Mesendoderm (in vitro differentiated cells): ENCODE measurements at regions not wholly inside any gene's neighbourhood (a gene's known extent, or its start where the extent isn't known, plus 50 kb on each side); places are given as distances from the start of the nearest gene placed in this dataset.

Experiments used
- DNase-seq: peaks from one replicate; pipeline ENCODE4 v3.0.0; 2013
- H2AK5ac ChIP-seq: 2 replicates; pipeline ENCODE4 v1.6.1; 2013; ENCODE audit warnings: low read length, inconsistent platforms
- H2BK120ac ChIP-seq: 2 replicates; pipeline ENCODE4 v1.6.1; 2013; ENCODE audit warnings: low read depth, mild to moderate bottlenecking, low read length, moderate library complexity, mixed read lengths
- H2BK15ac ChIP-seq: replicated peaks from 2 replicates; pipeline ENCODE4 v1.6.1; 2013; ENCODE audit warnings: low read depth, mild to moderate bottlenecking, moderate library complexity
- H2BK5ac ChIP-seq: 2 replicates; pipeline ENCODE4 v1.6.1; 2013; ENCODE audit warnings: low read length, inconsistent platforms
- H3K18ac ChIP-seq: 2 replicates; pipeline ENCODE4 v1.6.1; 2013; ENCODE audit warnings: mild to moderate bottlenecking, low read length, mixed read lengths
- H3K23ac ChIP-seq: one replicate; pipeline ENCODE4 v1.6.1; 2013; ENCODE audit warnings: low read length
- H3K27ac ChIP-seq: 2 replicates; pipeline ENCODE4 v1.5.1; 2013; ENCODE audit warnings: low read depth, mild to moderate bottlenecking, inconsistent platforms, low read length, moderate library complexity
- H3K27me3 ChIP-seq: 2 replicates; pipeline ENCODE4 v1.6.1; 2013; ENCODE audit warnings: low read length, control low read depth, mild to moderate bottlenecking, inconsistent platforms; ENCODE audit not compliant: insufficient read depth, poor library complexity
- H3K36me3 ChIP-seq: 2 replicates; pipeline ENCODE4 v1.6.1; 2013; ENCODE audit warnings: low read length, inconsistent platforms; ENCODE audit not compliant: control insufficient read depth, insufficient read depth
- H3K4ac ChIP-seq: one replicate; pipeline ENCODE4 v1.6.1; 2013; ENCODE audit warnings: low read depth, mild to moderate bottlenecking, low read length, moderate library complexity
- H3K4me1 ChIP-seq: 2 replicates; pipeline ENCODE4 v1.6.1; 2013; ENCODE audit warnings: low read depth, low read length, inconsistent platforms; ENCODE audit not compliant: control insufficient read depth
- H3K4me2 ChIP-seq: 2 replicates; pipeline ENCODE4 v1.6.1; 2013; ENCODE audit warnings: low read length
- H3K4me3 ChIP-seq: 2 replicates; pipeline ENCODE4 v1.5.1; 2013; ENCODE audit warnings: mild to moderate bottlenecking, low read length
- H3K56ac ChIP-seq: one replicate; pipeline ENCODE4 v1.6.1; 2013; ENCODE audit warnings: low read length
- H3K79me1 ChIP-seq: 2 replicates; pipeline ENCODE4 v1.6.1; 2013; ENCODE audit warnings: low read length, inconsistent platforms
- H3K79me2 ChIP-seq: 2 replicates; pipeline ENCODE4 v1.6.1; 2013; ENCODE audit warnings: mild to moderate bottlenecking, low read length; ENCODE audit not compliant: control insufficient read depth, insufficient read depth
- H3K9ac ChIP-seq: 2 replicates; pipeline ENCODE4 v1.6.1; 2013; ENCODE audit warnings: low read length, inconsistent platforms
- H4K5ac ChIP-seq: one replicate; pipeline ENCODE4 v1.6.1; 2013; ENCODE audit warnings: low read length
- H4K8ac ChIP-seq: one replicate; pipeline ENCODE4 v1.6.1; 2013; ENCODE audit warnings: low read depth, mild to moderate bottlenecking, control low read depth, low read length, moderate library complexity
- WGBS: extraction: QIAGEN DNeasy Blood & Tissue Kit; methylation state at CpG from one replicate; pipeline ENCODE4 v1.1.7; 2013; ENCODE audit warnings: low lambda C conversion rate, missing lambda C conversion rate; ENCODE audit not compliant: insufficient coverage; ENCODE audit errors: extremely low coverage; 5-methylcytosine and 5-hydroxymethylcytosine counted together

DNA sequence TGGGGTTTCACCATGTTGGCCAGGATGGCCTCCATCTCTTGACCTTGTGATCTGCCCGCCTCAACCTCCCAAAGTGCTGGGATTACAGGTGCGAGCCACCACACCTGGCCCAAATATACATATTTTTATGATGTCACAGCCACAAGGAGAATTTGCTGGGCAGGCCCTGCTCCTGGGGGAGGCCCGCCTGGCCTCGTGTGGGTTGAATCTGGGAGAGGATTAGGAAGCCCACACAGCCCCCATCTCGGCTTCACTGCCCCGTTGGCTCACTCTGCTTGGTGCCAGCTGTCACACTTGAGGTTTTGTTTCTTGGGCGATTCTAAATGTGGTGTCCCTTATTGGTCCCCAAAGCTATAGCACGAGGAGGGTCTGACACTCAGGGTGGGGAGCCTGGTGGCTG is 335.7 kb upstream of the AJAP1 start:
- Histone ChIP-seq H3K27ac (no peak overlapping the region), H3K36me3 (no peaks in the 10 kb centered on the region), H3K79me2 (no peaks in the 10 kb centered on the region), H2AK5ac (no peak overlapping the region), H3K4me2 (no peak overlapping the region), H2BK15ac (no peak overlapping the region), H4K5ac (no peak overlapping the region), H2BK120ac (no peak overlapping the region), H2BK5ac (no peak overlapping the region), H3K4me1 (peaks cover 3% of the 10 kb centered on the region), H3K27me3 (no peaks in the 10 kb centered on the region), H3K18ac (no peak overlapping the region), H3K79me1 (no peaks in the 10 kb centered on the region), H3K56ac (no peak overlapping the region), H3K9ac (no peak overlapping the region), H4K8ac (no peak overlapping the region), H3K4ac (no peak overlapping the region), H3K23ac (no peak overlapping the region), H3K4me3 (no peak overlapping the region)
- DNase-seq = no peak
- WGBS = no CpG with 5 or more reads among the region's 8 CpGs

DNA sequence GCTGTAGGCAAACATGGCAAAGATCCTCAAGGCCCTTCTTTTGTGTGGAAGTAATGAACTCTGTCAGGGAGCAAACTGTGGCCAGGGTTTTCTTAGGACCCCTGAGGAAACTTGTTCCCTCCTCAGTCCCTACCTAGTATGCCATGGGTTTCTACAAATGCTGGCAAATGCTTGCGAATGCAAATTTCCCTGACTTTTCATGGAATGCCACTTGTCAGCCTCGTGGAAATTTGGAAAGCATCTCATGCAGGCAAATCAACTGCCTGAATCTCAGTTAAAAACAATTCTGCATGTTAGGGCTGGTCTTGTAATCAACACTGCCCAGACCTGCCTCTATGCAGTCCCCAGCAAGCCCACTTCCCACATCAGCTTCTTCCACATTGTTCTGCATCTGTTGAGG is 334.9 kb upstream of the AJAP1 start:
- H3K79me2 ChIP-seq = no peaks in the 10 kb centered on the region
- no peak overlapping the region for H3K4me2 ChIP-seq
- no peak overlapping the region for H3K56ac ChIP-seq
- no CpG with 5 or more reads among the region's 2 CpGs for WGBS
- DNase-seq = no peak
- no peak overlapping the region for H3K23ac ChIP-seq
- no peak overlapping the region for H2AK5ac ChIP-seq
- no peak overlapping the region for H4K8ac ChIP-seq
- H3K4me3 ChIP-seq = no peak overlapping the region
- H2BK120ac ChIP-seq = no peak overlapping the region
- H3K27me3 ChIP-seq = no peaks in the 10 kb centered on the region
- H3K36me3 ChIP-seq = no peaks in the 10 kb centered on the region
- no peak overlapping the region for H3K27ac ChIP-seq
- H4K5ac ChIP-seq = no peak overlapping the region
- H3K9ac ChIP-seq = no peak overlapping the region
- no peak overlapping the region for H3K4ac ChIP-seq
- H2BK5ac ChIP-seq = no peak overlapping the region
- no peak overlapping the region for H3K18ac ChIP-seq
- H3K79me1 ChIP-seq = no peaks in the 10 kb centered on the region
- no peak overlapping the region for H2BK15ac ChIP-seq
- peaks cover 3% of the 10 kb centered on the region for H3K4me1 ChIP-seq

DNA sequence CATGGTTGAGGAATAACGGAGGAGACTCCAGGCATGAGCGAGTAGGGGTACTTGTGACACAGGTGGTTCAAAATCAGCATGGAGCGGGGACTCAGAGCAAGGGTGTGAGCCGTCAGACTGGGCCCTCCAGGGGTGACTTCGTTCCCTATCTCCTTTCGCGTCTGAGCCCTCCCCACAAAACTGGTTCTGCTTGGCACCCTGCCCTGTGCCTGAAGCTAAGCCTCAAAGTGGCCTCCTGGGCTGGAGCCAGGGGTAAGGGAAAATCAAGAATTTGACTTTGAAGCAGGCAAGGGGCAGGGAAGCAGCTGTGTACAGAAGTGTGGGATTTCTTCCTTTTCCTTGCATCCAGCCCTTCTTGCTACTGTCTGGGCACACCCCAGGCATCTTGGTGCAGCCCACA is 331.5 kb upstream of the AJAP1 start:
- Histone ChIP-seq H3K56ac (no peak overlapping the region), H3K27me3 (no peaks in the 10 kb centered on the region), H3K4me3 (no peak overlapping the region), H3K4me2 (no peak overlapping the region), H4K8ac (no peak overlapping the region), H3K79me1 (no peaks in the 10 kb centered on the region), H3K18ac (no peak overlapping the region), H3K79me2 (no peaks in the 10 kb centered on the region), H4K5ac (no peak overlapping the region), H3K36me3 (no peaks in the 10 kb centered on the region), H2BK15ac (no peak overlapping the region), H3K27ac (no peak overlapping the region), H3K23ac (no peak overlapping the region), H2AK5ac (no peak overlapping the region), H2BK120ac (no peak overlapping the region), H2BK5ac (no peak overlapping the region), H3K4ac (no peak overlapping the region), H3K9ac (no peak overlapping the region), H3K4me1 (peaks cover 1% of the 10 kb centered on the region)
- no CpG with 5 or more reads among the region's 7 CpGs for WGBS
- no peak for DNase-seq

DNA sequence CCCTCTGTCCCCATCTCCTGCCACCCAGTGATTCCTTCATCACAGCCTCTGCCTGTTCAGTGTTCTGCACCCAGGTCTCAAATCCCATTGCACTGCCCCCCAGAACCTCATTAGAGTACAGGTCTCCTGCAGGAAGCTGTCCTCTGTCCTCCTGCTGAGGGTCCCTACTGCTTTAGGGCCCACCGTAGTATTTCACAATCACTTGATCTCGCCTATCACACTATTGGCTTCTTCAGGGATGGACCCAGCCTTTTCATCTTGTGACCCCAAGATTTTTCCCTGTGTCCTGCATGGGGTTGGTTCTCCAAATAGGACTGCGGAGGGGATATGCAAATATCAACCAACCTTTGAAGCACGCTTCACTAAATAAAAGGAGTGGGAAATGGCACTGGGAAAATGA is 331.1 kb upstream of the AJAP1 start:
- no peak overlapping the region for H3K4me3 ChIP-seq
- H3K56ac ChIP-seq = no peak overlapping the region
- H4K8ac ChIP-seq = no peak overlapping the region
- H2BK120ac ChIP-seq = no peak overlapping the region
- no CpG with 5 or more reads among the region's 4 CpGs for WGBS
- H3K27ac ChIP-seq = no peak overlapping the region
- no peaks in the 10 kb centered on the region for H3K4me1 ChIP-seq
- no peak overlapping the region for H3K9ac ChIP-seq
- no peak overlapping the region for H3K23ac ChIP-seq
- H3K4ac ChIP-seq = no peak overlapping the region
- no peaks in the 10 kb centered on the region for H3K79me2 ChIP-seq
- H3K79me1 ChIP-seq = no peaks in the 10 kb centered on the region
- no peak overlapping the region for H2BK5ac ChIP-seq
- H3K27me3 ChIP-seq = no peaks in the 10 kb centered on the region
- H2AK5ac ChIP-seq = no peak overlapping the region
- H4K5ac ChIP-seq = no peak overlapping the region
- no peak for DNase-seq
- H3K36me3 ChIP-seq = no peaks in the 10 kb centered on the region
- H3K4me2 ChIP-seq = no peak overlapping the region
- H2BK15ac ChIP-seq = no peak overlapping the region
- H3K18ac ChIP-seq = no peak overlapping the region

DNA sequence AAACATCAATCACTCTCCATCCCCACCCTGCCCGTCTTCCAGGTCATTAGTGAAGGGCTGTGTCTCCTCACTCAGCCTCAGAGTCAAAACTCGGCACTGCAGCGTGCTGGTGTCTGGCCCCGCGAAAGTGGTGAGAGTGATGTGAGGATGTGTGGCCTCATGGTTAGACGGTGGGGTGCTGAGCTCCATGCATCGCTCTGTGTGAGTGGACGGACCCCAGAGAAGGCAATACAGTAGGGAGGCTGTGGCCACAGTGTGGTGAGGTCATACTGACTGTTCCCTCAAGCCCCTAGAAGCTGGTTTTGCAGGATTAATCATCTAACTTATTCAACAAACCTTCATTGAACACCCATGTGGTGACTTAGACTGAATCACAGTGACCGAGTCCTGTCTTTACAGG is 329.9 kb upstream of the AJAP1 start:
- Histone ChIP-seq H4K5ac (no peak overlapping the region), H3K9ac (no peak overlapping the region), H2BK15ac (no peak overlapping the region), H3K79me1 (no peaks in the 10 kb centered on the region), H4K8ac (no peak overlapping the region), H3K27ac (no peak overlapping the region), H2AK5ac (no peak overlapping the region), H3K79me2 (no peaks in the 10 kb centered on the region), H3K18ac (no peak overlapping the region), H3K4me1 (no peaks in the 10 kb centered on the region), H3K23ac (no peak overlapping the region), H3K36me3 (no peaks in the 10 kb centered on the region), H2BK5ac (no peak overlapping the region), H3K4me3 (no peak overlapping the region), H3K4me2 (no peak overlapping the region), H2BK120ac (no peak overlapping the region), H3K27me3 (no peaks in the 10 kb centered on the region), H3K4ac (no peak overlapping the region), H3K56ac (no peak overlapping the region)
- WGBS = no CpG with 5 or more reads among the region's 9 CpGs
- DNase-seq = no peak

DNA sequence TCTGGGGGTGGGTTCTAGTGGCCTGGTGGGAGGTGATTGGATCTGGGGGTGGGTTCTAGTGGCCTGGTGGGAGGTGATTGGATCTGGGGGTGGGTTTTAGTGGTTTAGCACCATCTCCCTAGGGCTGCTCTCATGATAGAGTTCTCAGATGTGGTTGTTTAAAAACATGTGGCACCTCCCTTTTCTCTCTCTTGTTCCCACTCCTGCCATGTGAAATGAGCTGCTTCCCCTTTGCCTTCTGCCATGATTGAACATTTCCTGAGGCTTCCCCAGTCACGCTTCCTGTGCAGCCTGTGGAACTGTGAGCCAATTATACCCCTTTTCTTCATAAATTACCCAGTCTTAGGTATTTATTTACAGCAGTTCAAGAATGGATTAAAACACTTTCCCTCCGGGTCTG is 327.3 kb upstream of the AJAP1 start:
- Histone ChIP-seq H3K4me1 (no peaks in the 10 kb centered on the region), H2BK120ac (no peak overlapping the region), H3K4me3 (no peak overlapping the region), H3K23ac (no peak overlapping the region), H2AK5ac (no peak overlapping the region), H3K4ac (no peak overlapping the region), H3K79me2 (no peaks in the 10 kb centered on the region), H4K8ac (no peak overlapping the region), H3K56ac (no peak overlapping the region), H2BK5ac (no peak overlapping the region), H3K4me2 (no peak overlapping the region), H3K18ac (no peak overlapping the region), H4K5ac (no peak overlapping the region), H3K36me3 (no peaks in the 10 kb centered on the region), H3K27ac (no peak overlapping the region), H3K79me1 (no peaks in the 10 kb centered on the region), H2BK15ac (no peak overlapping the region), H3K9ac (no peak overlapping the region), H3K27me3 (no peaks in the 10 kb centered on the region)
- no peak for DNase-seq
- no CpG with 5 or more reads among the region's 2 CpGs for WGBS
